IMR-90 (cell line): ENCODE measurements at regions not wholly inside any gene's neighbourhood (a gene's known extent, or its start where the extent isn't known, plus 50 kb on each side); places are given as distances from the start of the nearest gene placed in this dataset.

Source experiments
- ATAC-seq: fragments of 200-7000 bp; cut with Tn5 transposase; 2 replicates; pipeline ENCODE4 v1.9.1; 2020; ENCODE audit warnings: low read depth, mild to moderate bottlenecking, moderate library complexity
- BruUV-seq: library from RNA; stranded (reverse); fragments of 400-500 nt; replicated peaks from 2 replicates; lab custom pipeline; 2021; lab: Mats Ljungman, UMichigan
- CTCF ChIA-PET: fragments of 300-600 bp; formaldehyde crosslinking; extraction: SDS; loops from one replicate; lab custom pipeline; 2021; ENCODE audit warnings: antibody characterized with exemption; lab: Yijun Ruan, JAX
- POLR2A ChIA-PET: fragments of 300-600 bp; sonication (Branson Sonifier 250); formaldehyde crosslinking; loops from one replicate; lab custom pipeline; 2022; ENCODE audit warnings: antibody characterized with exemption; ENCODE audit not compliant: unreplicated experiment; lab: Charles Lee
- DNase-seq: peaks from one replicate; pipeline ENCODE4 v3.0.0; 2013
- H2AFZ ChIP-seq: replicated peaks from 2 replicates; pipeline ENCODE3; 2013; ENCODE audit warnings: low read length, mild to moderate bottlenecking; ENCODE audit not compliant: poor library complexity
- H2AK5ac ChIP-seq: 2 replicates; pipeline ENCODE4 v1.6.1; 2013; ENCODE audit warnings: low read depth, low read length, inconsistent platforms
- H2AK9ac ChIP-seq: replicated peaks from 2 replicates; pipeline ENCODE3; 2013; ENCODE audit warnings: mild to moderate bottlenecking, low read depth, low read length, moderate library complexity; ENCODE audit not compliant: poor library complexity
- H2BK120ac ChIP-seq: 2 replicates; pipeline ENCODE4 v1.6.1; 2013; ENCODE audit warnings: low read depth, low read length, inconsistent platforms
- H2BK15ac ChIP-seq: 3 replicates; pipeline ENCODE4 v1.6.1; 2013; ENCODE audit warnings: low read depth, low read length, inconsistent platforms
- H2BK20ac ChIP-seq: 2 replicates; pipeline ENCODE4 v1.6.1; 2013; ENCODE audit warnings: low read depth, mild to moderate bottlenecking, inconsistent platforms, low read length, moderate library complexity
- H2BK5ac ChIP-seq: 2 replicates; pipeline ENCODE4 v1.6.1; 2013; ENCODE audit warnings: mild to moderate bottlenecking, low read depth, low read length, inconsistent platforms; ENCODE audit not compliant: poor library complexity, severe bottlenecking
- H3K14ac ChIP-seq: replicated peaks from 2 replicates; pipeline ENCODE4 v1.6.1; 2013; ENCODE audit warnings: low read depth, low read length, inconsistent platforms
- H3K18ac ChIP-seq: 2 replicates; pipeline ENCODE4 v1.6.1; 2013; ENCODE audit warnings: low read depth, low read length, control low read depth
- H3K23ac ChIP-seq: 2 replicates; pipeline ENCODE4 v1.6.1; 2013; ENCODE audit warnings: low read depth, low read length, inconsistent platforms
- H3K27ac ChIP-seq: 2 replicates; pipeline ENCODE4 v1.5.1; 2013; ENCODE audit warnings: mild to moderate bottlenecking, control low read depth, low read length; ENCODE audit not compliant: insufficient read depth
- H3K27me3 ChIP-seq: 2 replicates; pipeline ENCODE4 v1.6.1; 2013; ENCODE audit warnings: low read length; ENCODE audit not compliant: control insufficient read depth, insufficient read depth
- H3K36me3 ChIP-seq: 2 replicates; pipeline ENCODE4 v1.6.1; 2013; ENCODE audit warnings: low read length, mixed read lengths; ENCODE audit not compliant: control insufficient read depth, insufficient read depth
- H3K4ac ChIP-seq: 2 replicates; pipeline ENCODE4 v1.6.1; 2013; ENCODE audit warnings: low read depth, low read length, inconsistent platforms
- H3K4me1 ChIP-seq: 2 replicates; pipeline ENCODE4 v1.6.1; 2013; ENCODE audit warnings: low read length, mixed read lengths; ENCODE audit not compliant: control insufficient read depth, insufficient read depth
- H3K4me2 ChIP-seq: 2 replicates; pipeline ENCODE4 v1.6.1; 2013; ENCODE audit warnings: low read depth, mild to moderate bottlenecking, control low read depth, low read length, moderate library complexity
- H3K4me3 ChIP-seq: 2 replicates; pipeline ENCODE4 v1.5.1; 2013; ENCODE audit warnings: low read depth, mild to moderate bottlenecking, control low read depth, low read length, moderate library complexity; ENCODE audit not compliant: insufficient read depth
- H3K56ac ChIP-seq: 2 replicates; pipeline ENCODE4 v1.6.1; 2013; ENCODE audit warnings: low read length, inconsistent platforms; ENCODE audit not compliant: insufficient read depth; ENCODE audit errors: extremely low read depth
- H3K79me1 ChIP-seq, 2 experiments: 2 replicates each; pipeline ENCODE4 v1.6.1; 2013; ENCODE audit warnings: low read length in 2 of 2, inconsistent platforms in 1 of 2, low read depth in 1 of 2
- H3K9ac ChIP-seq: 2 replicates; pipeline ENCODE4 v1.6.1; 2013; ENCODE audit warnings: low read depth, low read length, control low read depth
- H3K9me1 ChIP-seq: 2 replicates; pipeline ENCODE4 v1.6.1; 2013; ENCODE audit warnings: low read length, inconsistent platforms; ENCODE audit not compliant: insufficient read depth
- H3K9me3 ChIP-seq: 2 replicates; pipeline ENCODE4 v1.6.1; 2013; ENCODE audit warnings: low read length; ENCODE audit not compliant: control insufficient read depth, insufficient read depth
- H4K20me1 ChIP-seq: 2 replicates; pipeline ENCODE4 v1.6.1; 2013; ENCODE audit warnings: low read length, inconsistent platforms; ENCODE audit not compliant: insufficient read depth
- H4K5ac ChIP-seq: 2 replicates; pipeline ENCODE4 v1.6.1; 2013; ENCODE audit warnings: mild to moderate bottlenecking, low read depth, low read length, control low read depth
- H4K8ac ChIP-seq, 2 experiments: 2 replicates each; pipeline ENCODE4 v1.6.1; 2013; ENCODE audit warnings: low read depth in 2 of 2, low read length in 2 of 2, control low read depth in 1 of 2, inconsistent platforms in 1 of 2
- H4K91ac ChIP-seq: 2 replicates; pipeline ENCODE4 v1.6.1; 2013; ENCODE audit warnings: low read depth, low read length, inconsistent platforms; ENCODE audit not compliant: insufficient read depth
- NFE2L2 ChIP-seq: fragments of 150-350 bp; IDR thresholded peaks from 2 replicates; pipeline ENCODE4 v1.6.1; 2016; ENCODE audit warnings: low read depth, mild to moderate bottlenecking, low read length
- RCOR1 ChIP-seq: IDR thresholded peaks from 2 replicates; pipeline ENCODE4 v1.6.1; 2012; ENCODE audit warnings: mild to moderate bottlenecking, low read length, improper control_type of control experiment; ENCODE audit not compliant: insufficient replicate concordance
- WGBS, 2 experiments: methylation state at CpG; one replicate each; pipeline versions ENCODE4 v1.1.5 to v1.1.7; 2013; ENCODE audit warnings: missing lambda C conversion rate in 2 of 2; ENCODE audit not compliant: insufficient read length in 1 of 2; ENCODE audit errors: extremely low coverage in 2 of 2; 5-methylcytosine and 5-hydroxymethylcytosine counted together
- dilution Hi-C: fragments of 300-500 bp; cut with HindIII; formaldehyde crosslinking; loops from one replicate; pipeline ENCODE4 v1.14.3; 2018; ENCODE audit warnings: low sequenced_read_pairs; ENCODE audit not compliant: unreplicated experiment
- in situ Hi-C: fragments of 300-500 bp; cut with MboI; formaldehyde crosslinking; loops from 3 replicates; pipeline ENCODE4 v1.14.3; 2019; ENCODE audit warnings: low sequenced_read_pairs, inconsistent platforms, mixed read lengths
- intact Hi-C: fragments of 100-400 bp; cut with micrococcal nuclease; formaldehyde crosslinking; loops from 2 replicates; pipeline ENCODE4 v1.10.0; 2022
- TF ChIP-seq, protein P1 (sequence below): fragments of 150-350 bp; IDR thresholded peaks from 2 replicates; pipeline ENCODE4 v1.6.1; 2016; ENCODE audit warnings: low read depth, mild to moderate bottlenecking, low read length, moderate library complexity, borderline replicate concordance

- no peak overlapping the region for H4K5ac ChIP-seq
- no peak for ATAC-seq
- no peak overlapping the region for H2BK15ac ChIP-seq
- in situ Hi-C loops = no loop called here
- CTCF ChIA-PET = no interaction called here
- no peaks in the 10 kb centered on the region for H3K79me1 ChIP-seq
- POLR2A ChIA-PET = no interaction called here
- no peaks in the 10 kb centered on the region for H4K20me1 ChIP-seq
- WGBS, 2 experiments = 84 to 100% methylated on average over 2 to 3 of the region's 5 CpGs
- H4K91ac ChIP-seq = no peak overlapping the region
- H4K8ac ChIP-seq = no peak overlapping the region
- no peaks in the 10 kb centered on the region for H3K36me3 ChIP-seq
- H3K23ac ChIP-seq = no peak overlapping the region
- H2BK20ac ChIP-seq = no peak overlapping the region
- no peak for DNase-seq
- no peak overlapping the region for H2BK120ac ChIP-seq
- no peaks in the 10 kb centered on the region for H3K9me1 ChIP-seq
- H2AFZ ChIP-seq = no peak overlapping the region
- H3K14ac ChIP-seq = no peak overlapping the region
- no TSS peak for BruUV-seq
- no peak overlapping the region for H3K4ac ChIP-seq
- H3K56ac ChIP-seq = no peak overlapping the region
- H2AK9ac ChIP-seq = no peak overlapping the region
- H3K4me1 ChIP-seq = no peaks in the 10 kb centered on the region
- no peaks in the 10 kb centered on the region for H3K27me3 ChIP-seq
- no peak overlapping the region for H2BK5ac ChIP-seq
- peaks cover 2% of the 10 kb centered on the region; the same call in 1 of the 2 replicates for H3K9me3 ChIP-seq
- no peak overlapping the region for H2AK5ac ChIP-seq
- H3K4me3 ChIP-seq = no peak overlapping the region
- TF ChIP-seq NFE2L2 (no peak), RCOR1 (no peak)
- TF ChIP-seq, protein P1, sequence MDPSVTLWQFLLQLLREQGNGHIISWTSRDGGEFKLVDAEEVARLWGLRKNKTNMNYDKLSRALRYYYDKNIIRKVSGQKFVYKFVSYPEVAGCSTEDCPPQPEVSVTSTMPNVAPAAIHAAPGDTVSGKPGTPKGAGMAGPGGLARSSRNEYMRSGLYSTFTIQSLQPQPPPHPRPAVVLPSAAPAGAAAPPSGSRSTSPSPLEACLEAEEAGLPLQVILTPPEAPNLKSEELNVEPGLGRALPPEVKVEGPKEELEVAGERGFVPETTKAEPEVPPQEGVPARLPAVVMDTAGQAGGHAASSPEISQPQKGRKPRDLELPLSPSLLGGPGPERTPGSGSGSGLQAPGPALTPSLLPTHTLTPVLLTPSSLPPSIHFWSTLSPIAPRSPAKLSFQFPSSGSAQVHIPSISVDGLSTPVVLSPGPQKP = no peak
- no peak overlapping the region for H3K9ac ChIP-seq
- no peak overlapping the region for H3K18ac ChIP-seq
- no peak overlapping the region for H3K4me2 ChIP-seq
- H3K27ac ChIP-seq = no peak overlapping the region
- intact Hi-C loops = no loop called here
- dilution Hi-C loops = no loop called here
Measured at GRCh38 chr1:209101106-209101505, 482.4 kb upstream of the CAMK1G start.
